SK-N-MC (cell line): ENCODE measurements at regions not wholly inside any gene's neighbourhood (a gene's known extent, or its start where the extent isn't known, plus 50 kb on each side); places are given as distances from the start of the nearest gene placed in this dataset.
"Not testable (repeated sequence)": the region's sequence is repeated elsewhere in the genome, so short reads cannot be mapped to it uniquely, and the experiment has no call there.

Source experiments
- EZH2 ChIP-seq: fragments of 200-600 bp; sonication (generic); IDR thresholded peaks from one replicate; pipeline ENCODE4 v1.6.1; 2017; ENCODE audit warnings: antibody characterized with exemption
- FOXP2 ChIP-seq: optimal IDR thresholded peaks from 2 replicates; pipeline ENCODE3; 2011; ENCODE audit warnings: mild to moderate bottlenecking, moderate library complexity; ENCODE audit not compliant: insufficient read depth; ENCODE audit errors: extremely low read length, control extremely low read depth
- POLR2AphosphoS5 ChIP-seq: IDR thresholded peaks from 2 replicates; pipeline ENCODE4 v1.6.1; 2012; ENCODE audit warnings: mild to moderate bottlenecking, low read depth, low read length, borderline replicate concordance

DNA sequence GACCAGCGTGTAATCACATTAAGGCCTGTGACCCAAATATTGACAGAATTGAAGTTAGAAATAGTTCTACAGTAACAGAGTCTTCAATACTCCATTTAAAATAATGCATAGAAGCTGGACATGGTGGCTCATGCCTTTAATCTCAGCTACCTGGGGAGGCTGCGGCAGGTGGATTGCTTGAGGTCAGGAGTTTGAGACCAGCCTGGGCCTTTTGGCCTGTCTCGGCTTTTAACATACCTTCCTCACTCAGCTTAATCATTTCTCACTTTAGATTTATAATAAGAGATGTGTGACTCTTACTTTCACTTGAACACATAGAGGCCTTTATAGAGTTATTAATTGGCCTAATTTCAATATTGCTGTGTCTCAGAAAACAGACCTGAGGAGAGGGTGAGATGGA is 454.9 kb downstream of the SPATA31A1 start:
- not testable (repeated sequence) for TF ChIP-seq POLR2AphosphoS5, EZH2, FOXP2
